PC-9 (cell line): ENCODE measurements at regions not wholly inside any gene's neighbourhood (a gene's known extent, or its start where the extent isn't known, plus 50 kb on each side); places are given as distances from the start of the nearest gene placed in this dataset.

Source experiments
- BruUV-seq: library from RNA; stranded (reverse); fragments of 400-500 nt; replicated peaks from 2 replicates; lab custom pipeline; 2021; lab: Mats Ljungman, UMichigan
- CTCF ChIA-PET: fragments of 300-600 bp; sonication (Branson Sonifier 250); formaldehyde crosslinking; loops from one replicate; lab custom pipeline; 2022; ENCODE audit warnings: antibody characterized with exemption; lab: Charles Lee
- POLR2A ChIA-PET: fragments of 300-600 bp; sonication (Branson Sonifier 250); formaldehyde crosslinking; loops from one replicate; lab custom pipeline; 2022; ENCODE audit warnings: antibody characterized with exemption; ENCODE audit not compliant: unreplicated experiment; lab: Charles Lee
- DNase-seq, 2 experiments: peaks; one replicate each; pipeline versions ENCODE4 v3.0.0 to v3.0.0-alpha.2; 2015 to 2022; ENCODE audit warnings: mixed read lengths in 1 of 2
- H2AFZ ChIP-seq: fragments of 200-600 bp; sonication (generic); 2 replicates; pipeline ENCODE4 v1.8.1; 2017; ENCODE audit warnings: antibody characterized with exemption
- H3F3A ChIP-seq: fragments of 200-600 bp; sonication (generic); 2 replicates; pipeline ENCODE4 v1.8.1; 2017; ENCODE audit warnings: antibody characterized with exemption, mild to moderate bottlenecking, low read depth; ENCODE audit not compliant: insufficient read depth
- H3K27ac ChIP-seq: fragments of 200-600 bp; sonication (generic); 2 replicates; pipeline ENCODE4 v1.6.1; 2016; ENCODE audit warnings: mixed run types
- H3K27me3 ChIP-seq: fragments of 200-600 bp; sonication (generic); 2 replicates; pipeline ENCODE4 v1.6.1; 2016; ENCODE audit warnings: low read depth, mixed run types; ENCODE audit not compliant: insufficient read depth
- H3K36me3 ChIP-seq: fragments of 200-600 bp; sonication (generic); 2 replicates; pipeline ENCODE4 v1.6.1; 2016; ENCODE audit warnings: low read depth, mixed run types
- H3K4me1 ChIP-seq: fragments of 200-600 bp; sonication (generic); replicated peaks from 2 replicates; pipeline ENCODE4 v1.6.1; 2016; ENCODE audit warnings: mixed run types; ENCODE audit not compliant: insufficient read depth
- H3K4me2 ChIP-seq: fragments of 200-600 bp; sonication (generic); 2 replicates; pipeline ENCODE4 v1.6.1; 2017; ENCODE audit warnings: mixed run types
- H3K4me3 ChIP-seq: fragments of 200-600 bp; sonication (generic); 2 replicates; pipeline ENCODE4 v1.6.1; 2016; ENCODE audit warnings: mixed run types
- H3K79me2 ChIP-seq: fragments of 200-600 bp; sonication (generic); 2 replicates; pipeline ENCODE4 v1.6.1; 2017; ENCODE audit warnings: low read depth, mixed run types
- H3K9me2 ChIP-seq: fragments of 200-600 bp; sonication (generic); 2 replicates; pipeline ENCODE4 v1.8.1; 2017; ENCODE audit warnings: mild to moderate bottlenecking; ENCODE audit not compliant: insufficient read depth
- H3K9me3 ChIP-seq: fragments of 200-600 bp; sonication (generic); 2 replicates; pipeline ENCODE4 v1.8.1; 2016; ENCODE audit warnings: low read depth; ENCODE audit not compliant: insufficient read depth
- H4K20me1 ChIP-seq: fragments of 200-600 bp; sonication (generic); 2 replicates; pipeline ENCODE4 v1.8.1; 2017; ENCODE audit not compliant: insufficient read depth
- CTCF ChIP-seq: fragments of 200-600 bp; sonication (generic); conservative IDR thresholded peaks from 2 replicates; pipeline ENCODE4 v1.6.1; 2017; ENCODE audit warnings: mixed run types, antibody characterized with exemption, mild to moderate bottlenecking, moderate library complexity
- EZH2 ChIP-seq: fragments of 200-600 bp; sonication (generic); IDR thresholded peaks from 2 replicates; pipeline ENCODE4 v1.8.0; 2017; ENCODE audit warnings: antibody characterized with exemption, low read depth
- intact Hi-C: fragments of 100-400 bp; cut with micrococcal nuclease; formaldehyde crosslinking; loops from one replicate; pipeline ENCODE4 v1.10.0; 2022; ENCODE audit not compliant: unreplicated experiment

- H3K27ac ChIP-seq = no peak overlapping the region
- no peak overlapping the region for H3K4me2 ChIP-seq
- H4K20me1 ChIP-seq = no peaks in the 10 kb centered on the region
- DNase-seq = no peak
- no peaks in the 10 kb centered on the region for H3K36me3 ChIP-seq
- no peak overlapping the region for H2AFZ ChIP-seq
- no peaks in the 10 kb centered on the region for H3K9me2 ChIP-seq
- no peaks in the 10 kb centered on the region for H3K4me1 ChIP-seq
- H3K9me3 ChIP-seq = no peaks in the 10 kb centered on the region
- no peak overlapping the region for H3K4me3 ChIP-seq
- no TSS peak for BruUV-seq
- CTCF ChIA-PET = no interaction called here
- TF ChIP-seq EZH2 = no peak
- no peak for TF ChIP-seq CTCF
- intact Hi-C loops = no loop called here
- no peaks in the 10 kb centered on the region for H3K79me2 ChIP-seq
- POLR2A ChIA-PET = no interaction called here
- no peaks in the 10 kb centered on the region for H3F3A ChIP-seq
- no peaks in the 10 kb centered on the region for H3K27me3 ChIP-seq
Observed at GRCh38 chr6:783966-784735, 91.2 kb upstream of the EXOC2 start.

- ChIA-PET POLR2A (no interaction called here), CTCF (no interaction called here)
- no peaks in the 10 kb centered on the region for H4K20me1 ChIP-seq
- no peaks in the 10 kb centered on the region for H3F3A ChIP-seq
- H3K27me3 ChIP-seq = peaks cover 3% of the 10 kb centered on the region; the same call in 1 of the 2 replicates
- no peaks in the 10 kb centered on the region for H3K4me1 ChIP-seq
- no peaks in the 10 kb centered on the region for H3K36me3 ChIP-seq
- TF ChIP-seq EZH2 (no peak), CTCF (no peak)
- no peaks in the 10 kb centered on the region for H3K9me3 ChIP-seq
- intact Hi-C loops = no loop called here
- H2AFZ ChIP-seq = no peak overlapping the region
- no peaks in the 10 kb centered on the region for H3K79me2 ChIP-seq
- H3K27ac ChIP-seq = no peak overlapping the region
- no peak for DNase-seq
- no peaks in the 10 kb centered on the region for H3K9me2 ChIP-seq
- no peak overlapping the region for H3K4me3 ChIP-seq
- H3K4me2 ChIP-seq = no peak overlapping the region
- no TSS peak for BruUV-seq
Observed at GRCh38 chr6:782141-782540, 89.2 kb upstream of the EXOC2 start.

- intact Hi-C loops = no loop called here
- ChIA-PET POLR2A (no interaction called here), CTCF (interaction anchor here (0.6 kb wide), 1 partner anchor 610 kb away, joined by 4 read pairs; no protein-coding TSS in a partner anchor)
- TF ChIP-seq CTCF (no peak), EZH2 (no peak)
- Histone ChIP-seq H3F3A (no peaks in the 10 kb centered on the region), H3K27ac (no peak overlapping the region), H3K36me3 (no peaks in the 10 kb centered on the region), H3K9me2 (no peaks in the 10 kb centered on the region), H3K4me2 (no peak overlapping the region), H3K9me3 (no peaks in the 10 kb centered on the region), H3K4me1 (no peaks in the 10 kb centered on the region), H3K27me3 (peaks cover 3% of the 10 kb centered on the region; the same call in 1 of the 2 replicates), H3K4me3 (no peak overlapping the region), H2AFZ (no peak overlapping the region), H4K20me1 (no peaks in the 10 kb centered on the region), H3K79me2 (no peaks in the 10 kb centered on the region)
- BruUV-seq = no TSS peak
- DNase-seq = no peak
Observed at GRCh38 chr6:781350-781961, 88.5 kb upstream of the EXOC2 start.
